Right atrium auricular region (tissue), 2 donors: ENCODE measurements at regions not wholly inside any gene's neighbourhood (a gene's known extent, or its start where the extent isn't known, plus 50 kb on each side); places are given as distances from the start of the nearest gene placed in this dataset.

ENCODE experiments used
- DNase-seq: peaks from one replicate; pipeline ENCODE4 v3.0.0-alpha.2; 2019; ENCODE audit warnings: low spot score
- H3K27ac ChIP-seq, 2 donors: fragments of 200-600 bp; sonication (generic); 1 replicate in 1 of 2; 2 replicates in 1 of 2; pipeline ENCODE4 v1.5.1; 2016 to 2019
- H3K27me3 ChIP-seq, 2 donors: fragments of 200-600 bp; sonication (generic); one replicate each; pipeline versions ENCODE4 v1.5.1 to v1.6.0; 2017 to 2019
- H3K36me3 ChIP-seq: fragments of 200-600 bp; sonication (generic); one replicate; pipeline ENCODE4 v1.5.1; 2016
- H3K4me1 ChIP-seq, 2 donors: fragments of 200-600 bp; sonication (generic); one replicate each; pipeline versions ENCODE4 v1.5.1 to v1.6.0; 2017 to 2019
- H3K4me3 ChIP-seq, 2 donors: fragments of 200-600 bp; sonication (generic); 1 replicate in 1 of 2; 2 replicates in 1 of 2; pipeline ENCODE4 v1.5.1; 2017 to 2019; ENCODE audit warnings: mild to moderate bottlenecking in 1 of 2, moderate library complexity in 1 of 2
- H3K9me3 ChIP-seq, 2 donors: fragments of 200-600 bp; sonication (generic); one replicate each; pipeline ENCODE4 v1.5.1; 2019
- CTCF ChIP-seq, 2 donors: fragments of 200-600 bp; sonication (generic); IDR thresholded peaks; one replicate each; pipeline ENCODE4 v1.5.1; 2019; ENCODE audit warnings: antibody characterized with exemption in 2 of 2

- Histone ChIP-seq H3K36me3 (no peaks in the 10 kb centered on the region), H3K9me3 (no peaks in the 10 kb centered on the region), H3K4me1 (no peaks in the 10 kb centered on the region), H3K27ac (no peak overlapping the region), H3K4me3 (no peak overlapping the region), H3K27me3 (no peaks in the 10 kb centered on the region)
- no peak for DNase-seq
- TF ChIP-seq CTCF (IDR thresholded peaks at IDR 0.05), result no peak
These were observed 572.8 kb downstream of the TLE1 start for GRCh38 chr9:81116340-81117137.

DNA sequence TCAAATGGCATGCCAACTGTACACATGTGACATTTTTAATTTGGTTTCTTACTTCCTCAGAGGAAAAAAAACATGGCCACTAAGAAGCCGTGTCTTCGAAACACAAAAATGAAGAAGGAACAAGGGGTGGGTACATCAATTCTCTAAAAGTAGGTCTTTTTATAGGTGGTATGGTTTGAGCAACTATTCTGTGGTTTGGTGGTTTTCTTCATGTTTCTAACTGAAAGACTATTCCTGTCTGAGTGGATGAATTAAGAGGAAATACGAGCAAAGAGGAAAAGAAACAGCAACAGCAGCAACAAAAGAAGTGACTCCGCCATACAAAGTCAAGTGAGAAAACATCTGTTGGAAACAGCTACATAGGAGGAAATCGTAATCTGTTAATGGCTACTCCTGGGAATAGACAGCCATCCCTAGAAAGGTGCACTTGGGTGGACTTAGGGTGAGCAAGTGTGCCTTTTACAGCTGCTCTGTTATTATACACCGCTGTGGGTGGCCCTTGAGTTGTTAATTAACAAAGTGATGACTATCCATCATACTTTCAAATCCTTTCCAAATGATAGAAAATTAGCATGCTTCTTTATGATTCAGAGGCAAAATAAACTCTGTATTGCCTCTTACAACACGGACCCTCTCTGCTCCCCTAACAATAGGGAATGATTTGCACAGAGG, 575.8 kb downstream of the TLE1 start:
- TF ChIP-seq CTCF (IDR thresholded peaks at IDR 0.05), result no peak
- Histone ChIP-seq H3K27me3 (no peaks in the 10 kb centered on the region), H3K4me1 (no peaks in the 10 kb centered on the region), H3K4me3 (no peak overlapping the region), H3K27ac (no peak overlapping the region), H3K36me3 (no peaks in the 10 kb centered on the region), H3K9me3 (no peaks in the 10 kb centered on the region)
- no peak for DNase-seq

GRCh38 chr9:81112627-81113452, 576.5 kb downstream of the TLE1 start:
- H3K27me3 ChIP-seq, result no peaks in the 10 kb centered on the region
- DNase-seq, result no peak
- no peak overlapping the region for H3K4me3 ChIP-seq

GRCh38 chr9:81108821-81109220, 580.5 kb downstream of the TLE1 start:
- no peaks in the 10 kb centered on the region for H3K9me3 ChIP-seq
- no peak for DNase-seq
- no peaks in the 10 kb centered on the region for H3K4me1 ChIP-seq
- no peak overlapping the region for H3K27ac ChIP-seq
- H3K27me3 ChIP-seq, result no peaks in the 10 kb centered on the region
- no peaks in the 10 kb centered on the region for H3K36me3 ChIP-seq
- no peak overlapping the region for H3K4me3 ChIP-seq
- TF ChIP-seq CTCF (IDR thresholded peaks at IDR 0.05), result no peak

More at GRCh38 chr9:81112627-81113452, 576.5 kb downstream of the TLE1 start:
- H3K36me3 ChIP-seq, result no peaks in the 10 kb centered on the region
- TF ChIP-seq CTCF (IDR thresholded peaks at IDR 0.05), result no peak
- no peaks in the 10 kb centered on the region for H3K9me3 ChIP-seq
- no peaks in the 10 kb centered on the region for H3K4me1 ChIP-seq
- no peak overlapping the region for H3K27ac ChIP-seq

DNA sequence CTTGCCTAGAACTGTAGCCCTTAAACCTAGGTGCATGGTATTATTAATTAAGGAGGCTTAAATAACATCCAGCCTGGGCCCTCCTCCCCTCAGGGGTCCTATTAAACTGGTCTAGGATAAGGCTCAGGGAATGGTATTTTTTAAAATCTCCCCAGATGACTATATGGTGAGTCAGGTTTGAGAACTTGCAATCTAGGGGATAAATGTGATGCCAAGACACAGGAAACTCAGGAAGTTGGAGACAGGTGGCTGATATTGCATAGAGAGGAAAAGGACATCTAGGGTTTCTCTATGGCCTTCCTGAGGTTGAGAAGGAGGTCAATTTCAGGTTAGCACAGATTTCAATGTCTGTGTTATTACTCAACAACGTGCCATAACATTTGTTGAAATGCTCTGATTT, 581.0 kb downstream of the TLE1 start:
- no peak for DNase-seq
- Histone ChIP-seq H3K36me3 (no peaks in the 10 kb centered on the region), H3K9me3 (no peaks in the 10 kb centered on the region), H3K27me3 (no peaks in the 10 kb centered on the region), H3K4me3 (no peak overlapping the region), H3K27ac (no peak overlapping the region), H3K4me1 (no peaks in the 10 kb centered on the region)
- no peak for TF ChIP-seq CTCF (IDR thresholded peaks at IDR 0.05)
